ENCODE measurements at regions not wholly inside any gene's neighbourhood (a gene's known extent, or its start where the extent isn't known, plus 50 kb on each side); places are given as distances from the start of the nearest gene placed in this dataset.
A peak's percentile ranks its signal among the peaks of the same experiment; 100 is the strongest.

DNA sequence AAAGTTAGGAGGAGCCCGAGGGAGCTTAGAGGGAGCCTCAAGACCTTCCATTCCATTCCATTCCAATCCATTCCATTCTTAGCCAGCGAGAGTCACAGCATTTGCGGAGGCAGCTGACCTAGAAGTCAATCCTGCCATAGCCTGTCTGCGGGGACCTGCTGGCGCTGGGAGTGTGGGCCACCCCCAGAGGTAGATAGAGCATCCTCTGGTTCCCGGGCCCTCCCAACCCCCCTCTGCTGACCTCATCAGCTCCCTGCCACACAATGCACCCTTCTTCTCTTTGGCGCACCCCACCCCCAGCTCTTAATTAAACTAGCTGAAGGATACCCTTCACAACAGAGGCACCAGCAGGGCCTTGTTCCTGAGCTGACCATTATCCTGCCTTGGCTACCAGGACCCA is 152.5 kb upstream of the ZMIZ1 start:
- POLR2A ChIA-PET: no interaction called here
- peaks cover 4% of the 10 kb centered on the region for H3K27me3 Mint-ChIP-seq (ENCODE audit: insufficient read depth, unreplicated experiment)
- CTCF ChIA-PET: interaction anchor here (0.6 kb wide), 1 partner anchor 87 kb away, joined by 3 read pairs; no protein-coding TSS in a partner anchor
- H3K4me3 Mint-ChIP-seq (ENCODE audit: unreplicated experiment): no peak overlapping the region
- H3K9me3 Mint-ChIP-seq (ENCODE audit: unreplicated experiment): no peaks in the 10 kb centered on the region
- DNase-seq (ENCODE audit: unreplicated experiment): no peak
- no TSS peak for BruUV-seq (replicated peaks)
- H3K36me3 Mint-ChIP-seq (ENCODE audit: insufficient read depth, unreplicated experiment): no peaks in the 10 kb centered on the region
- no peak overlapping the region for H3K27ac Mint-ChIP-seq (ENCODE audit: low read depth, unreplicated experiment)
- TF ChIP-seq CTCF (IDR thresholded peaks at IDR 0.05; ENCODE audit: unreplicated experiment): no peak
- intact Hi-C loops (cut with micrococcal nuclease): no loop called here
- H3K4me1 Mint-ChIP-seq (ENCODE audit: insufficient read depth, unreplicated experiment): peaks cover 9% of the 10 kb centered on the region

GRCh38 chr10:78919181-78919966 is 149.4 kb upstream of the ZMIZ1 start:
- BruUV-seq (replicated peaks): no TSS peak
- Mint-ChIP-seq H3K36me3 (ENCODE audit: insufficient read depth, unreplicated experiment) (no peaks in the 10 kb centered on the region), H3K9me3 (ENCODE audit: unreplicated experiment) (no peaks in the 10 kb centered on the region), H3K4me3 (ENCODE audit: unreplicated experiment) (no peak overlapping the region), H3K4me1 (ENCODE audit: insufficient read depth, unreplicated experiment) (peaks cover 9% of the 10 kb centered on the region), H3K27ac (ENCODE audit: low read depth, unreplicated experiment) (no peak overlapping the region), H3K27me3 (ENCODE audit: insufficient read depth, unreplicated experiment) (no peaks in the 10 kb centered on the region)
- POLR2A ChIA-PET: no interaction called here
- intact Hi-C loops (cut with micrococcal nuclease): no loop called here
- no peak for DNase-seq (ENCODE audit: unreplicated experiment)
- no peak for TF ChIP-seq CTCF (IDR thresholded peaks at IDR 0.05; ENCODE audit: unreplicated experiment)
- CTCF ChIA-PET: interaction anchor here (0.6 kb wide), 1 partner anchor 278 kb away, joined by 3 read pairs; no protein-coding TSS in a partner anchor

- H3K27me3 Mint-ChIP-seq (ENCODE audit: insufficient read depth, unreplicated experiment): no peaks in the 10 kb centered on the region
- DNase-seq (ENCODE audit: unreplicated experiment): peak; percentile 57
- H3K36me3 Mint-ChIP-seq (ENCODE audit: insufficient read depth, unreplicated experiment): no peaks in the 10 kb centered on the region
- H3K9me3 Mint-ChIP-seq (ENCODE audit: unreplicated experiment): no peaks in the 10 kb centered on the region
- H3K4me1 Mint-ChIP-seq (ENCODE audit: insufficient read depth, unreplicated experiment): peaks cover 9% of the 10 kb centered on the region
- no peak for TF ChIP-seq CTCF (IDR thresholded peaks at IDR 0.05; ENCODE audit: unreplicated experiment)
- H3K27ac Mint-ChIP-seq (ENCODE audit: low read depth, unreplicated experiment): no peak overlapping the region
- POLR2A ChIA-PET: no interaction called here
- CTCF ChIA-PET: no interaction called here
- BruUV-seq (replicated peaks): no TSS peak
- intact Hi-C loops (cut with micrococcal nuclease): no loop called here
- H3K4me3 Mint-ChIP-seq (ENCODE audit: unreplicated experiment): no peak overlapping the region
These were observed 148.8 kb upstream of the ZMIZ1 start for GRCh38 chr10:78920011-78920410.

GRCh38 chr10:78921895-78922294 is 146.9 kb upstream of the ZMIZ1 start:
- Mint-ChIP-seq H3K27ac (ENCODE audit: low read depth, unreplicated experiment) (no peak overlapping the region), H3K27me3 (ENCODE audit: insufficient read depth, unreplicated experiment) (no peaks in the 10 kb centered on the region), H3K4me3 (ENCODE audit: unreplicated experiment) (no peak overlapping the region), H3K9me3 (ENCODE audit: unreplicated experiment) (no peaks in the 10 kb centered on the region), H3K4me1 (ENCODE audit: insufficient read depth, unreplicated experiment) (peaks cover 18% of the 10 kb centered on the region), H3K36me3 (ENCODE audit: insufficient read depth, unreplicated experiment) (no peaks in the 10 kb centered on the region)
- no peak for TF ChIP-seq CTCF (IDR thresholded peaks at IDR 0.05; ENCODE audit: unreplicated experiment)
- intact Hi-C loops (cut with micrococcal nuclease): no loop called here
- DNase-seq (ENCODE audit: unreplicated experiment): no peak
- POLR2A ChIA-PET: no interaction called here
- BruUV-seq (replicated peaks): no TSS peak
- CTCF ChIA-PET: interaction anchor here (0.6 to 0.9 kb wide), 2 partner anchors 128 to 169 kb away, joined by 3 read pairs; no protein-coding TSS in a partner anchor

Data from MCF 10A (cell line).